Heart right ventricle (tissue), 16 donors: ENCODE measurements at regions not wholly inside any gene's neighbourhood (a gene's known extent, or its start where the extent isn't known, plus 50 kb on each side); places are given as distances from the start of the nearest gene placed in this dataset.
"Not testable (repeated sequence)": the region's sequence is repeated elsewhere in the genome, so short reads cannot be mapped to it uniquely, and the experiment has no call there.

Experiments used
- ATAC-seq, 8 donors: fragments of 200-7000 bp; cut with Tn5 transposase; one replicate each; pipeline ENCODE4 v1.9.1; 2020; ENCODE audit warnings: mild to moderate bottlenecking in 8 of 8, moderate library complexity in 8 of 8, moderate number of reproducible peaks in 1 of 8
- DNase-seq, 2 donors: peaks; one replicate each; pipeline ENCODE4 v3.0.0-alpha.2; 2020
- H3K27ac ChIP-seq, 10 donors: fragments of 200-600 bp; sonication (generic) in 2 of 10; one replicate each; pipeline versions ENCODE4 v1.5.0 to v1.8.0; 2020 to 2022; ENCODE audit warnings: mild to moderate bottlenecking in 3 of 10
- H3K27me3 ChIP-seq, 7 donors: fragments of 200-600 bp; one replicate each; pipeline ENCODE4 v1.8.0; 2021 to 2022; ENCODE audit warnings: mild to moderate bottlenecking in 2 of 7
- H3K36me3 ChIP-seq, 9 donors: fragments of 200-600 bp; sonication (generic) in 1 of 9; one replicate each; pipeline versions ENCODE4 v1.5.0 to v1.8.0; 2020 to 2022; ENCODE audit warnings: mild to moderate bottlenecking in 2 of 9
- H3K4me1 ChIP-seq, 9 donors: fragments of 200-600 bp; sonication (generic) in 1 of 9; one replicate each; pipeline versions ENCODE4 v1.5.0 to v1.8.0; 2020 to 2022; ENCODE audit warnings: mild to moderate bottlenecking in 4 of 9
- H3K4me3 ChIP-seq, 10 donors: fragments of 200-600 bp; sonication (generic) in 2 of 10; one replicate each; pipeline versions ENCODE4 v1.5.0 to v1.8.0; 2020 to 2022; ENCODE audit warnings: mild to moderate bottlenecking in 7 of 10, moderate library complexity in 2 of 10
- H3K9me3 ChIP-seq, 11 donors: fragments of 200-600 bp in 10 of 11; sonication (generic) in 2 of 11; one replicate each; pipeline versions ENCODE4 v1.5.0 to v1.8.0; 2013 to 2022; ENCODE audit warnings: mild to moderate bottlenecking in 2 of 11, control low read depth in 1 of 11, moderate library complexity in 1 of 11
- CTCF ChIP-seq, 9 donors: fragments of 200-600 bp; sonication (generic) in 2 of 9; IDR thresholded peaks; one replicate each; pipeline versions ENCODE4 v1.5.0 to v1.8.0; 2021 to 2022; ENCODE audit warnings: antibody characterized with exemption in 9 of 9, mild to moderate bottlenecking in 5 of 9, moderate library complexity in 1 of 9
- WGBS, 2 donors: extraction: QIAGEN DNeasy Blood & Tissue Kit; methylation state at CpG; one replicate each; pipeline ENCODE4 v1.1.7; 2013; ENCODE audit warnings: inconsistent platforms in 1 of 2; 5-methylcytosine and 5-hydroxymethylcytosine counted together
- intact Hi-C, 10 donors: fragments of 100-400 bp; cut with DNase I; formaldehyde crosslinking; loops; one replicate each; pipeline versions ENCODE4 v1.11.1 to v1.14.2; 2022
- donor health status: Arrhythmogenic right ventricular cardiomyopathy.
- donor health status: ischemic (EF 13 %, LVEDD 7.1; RV severe dilation, severe dysfunction).
- donor health status: healthy with polysubstance abuse.
- donor health status: DM: no; HTN: yes; CAD: no.
- donor health status: DM: no; HTN: no; CAD: no.
- donor health status: ischemic (EF 25% LVEDD 6.9; RV normal size, moderate dysfunction).
- donor health status: ischemic (EF 25% LVEDD 5.7; RV mildly dilated, moderate dysfunction).
- donor health status: healthy.
- donor health status: DM: yes; HTN: yes; CAD: no.
- donor health status: Ischemic cardiomyopathy.
- donor health status: ischemic (EF 35%, LVEDD 5.7; RV mildly dilated, moderate dysfunction).
- donor health status: nonischemic (EF 11% LVEDD 7.7; RV severe dilation, severe dysfunction).
- donor health status: DM: yes; HTN: yes; CAD: no.
- donor health status: PGD.
- donor health status: ischemic (EF 29% LVEDD 5.4; RV normal size, mild dysfunction).
- donor health status: nonischemic (EF 23%, LVEDD 6.1; RV moderate dilation, normal function).

DNA sequence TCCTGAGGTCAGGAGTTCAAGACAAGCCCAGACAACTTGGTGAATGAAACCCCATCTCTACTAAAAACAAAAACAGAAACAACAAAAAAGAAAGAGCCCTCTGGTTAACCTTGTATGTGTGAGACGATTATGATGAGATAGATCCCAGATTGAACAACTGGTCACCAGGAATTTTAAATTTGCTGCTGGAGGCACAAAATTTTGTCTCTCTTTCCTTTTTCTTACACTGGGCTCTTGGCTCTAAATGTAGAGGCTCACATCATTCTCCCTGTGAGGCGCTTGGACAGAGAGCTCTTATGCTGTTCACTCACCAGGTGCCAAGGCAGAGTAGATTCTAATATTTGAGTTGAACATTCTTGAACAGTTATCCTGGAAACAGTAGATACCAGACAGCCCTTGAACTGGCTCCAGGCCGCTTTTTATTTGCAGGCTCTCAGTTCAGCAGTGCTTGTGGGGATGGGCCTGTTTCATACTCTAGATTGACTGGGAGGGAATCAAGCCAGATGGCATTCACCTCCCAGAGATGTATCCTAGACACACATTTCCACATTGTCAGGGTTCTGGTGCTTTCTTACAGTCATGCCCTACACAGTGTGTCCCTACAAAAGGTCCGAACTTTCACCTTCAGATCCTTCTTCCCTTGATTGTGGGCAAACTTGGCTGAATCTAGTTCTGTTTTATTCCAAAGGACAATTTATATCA is 1159.6 kb downstream of the RPIA start:
- Histone ChIP-seq H3K27me3 (peaks cover 8 to 54% (median 27%) of the 10 kb centered on the region in 7 donors), H3K4me3 (no peak overlapping the region), H3K36me3 (no peaks in the 10 kb centered on the region), H3K4me1 (no peaks in the 10 kb centered on the region), H3K27ac (no peak overlapping the region), H3K9me3 (no peaks in the 10 kb centered on the region)
- DNase-seq (no peak), ATAC-seq (peak in 2 of 8 donors; percentile 19 to 33)
- 71 to 72% methylated on average over 4 of the region's 4 CpGs for WGBS, 2 donors
- intact Hi-C loops, result no loop called here
- TF ChIP-seq CTCF (IDR thresholded peaks at IDR 0.05), result no peak

GRCh38 chr2:89851583-89851905 is 1160.1 kb downstream of the RPIA start:
- TF ChIP-seq CTCF (IDR thresholded peaks at IDR 0.05), result no peak
- no peak for DNase-seq
- intact Hi-C loops, result no loop called here
- no peaks in the 10 kb centered on the region for H3K4me1 ChIP-seq
- H3K36me3 ChIP-seq, result no peaks in the 10 kb centered on the region
- 74 to 81% methylated on average over 1 of the region's 1 CpG for WGBS, 2 donors
- no peak overlapping the region for H3K4me3 ChIP-seq
- no peak overlapping the region for H3K27ac ChIP-seq
- peaks cover 8 to 49% (median 27%) of the 10 kb centered on the region in 7 donors for H3K27me3 ChIP-seq
- no peak for ATAC-seq
- H3K9me3 ChIP-seq, result no peaks in the 10 kb centered on the region

- intact Hi-C loops, H3K4me3 ChIP-seq, DNase-seq, ATAC-seq, H3K36me3 ChIP-seq, H3K9me3 ChIP-seq, H3K4me1 ChIP-seq, H3K27ac ChIP-seq: not testable (repeated sequence)
- peaks cover 8 to 33% (median 22%) of the 10 kb centered on the region in 7 donors for H3K27me3 ChIP-seq
- WGBS, 2 donors, result no CpG with 5 or more reads among the region's 1 CpG
These were observed 1162.0 kb downstream of the RPIA start for GRCh38 chr2:89853427-89853826.

- TF ChIP-seq CTCF (IDR thresholded peaks at IDR 0.05), result peak in 1 of 9 donors; percentile 7
- H3K9me3 ChIP-seq, H3K36me3 ChIP-seq, H3K27ac ChIP-seq, intact Hi-C loops, H3K4me1 ChIP-seq, DNase-seq, H3K4me3 ChIP-seq: not testable (repeated sequence)
- no CpG with 5 or more reads among the region's 2 CpGs for WGBS, 2 donors
- H3K27me3 ChIP-seq, result peaks cover 2 to 10% (median 10%) of the 10 kb centered on the region in 7 donors
- peak in 1 of 8 donors; percentile 22 for ATAC-seq
These were observed 1164.3 kb downstream of the RPIA start for GRCh38 chr2:89855752-89856151.

- ATAC-seq, H3K27me3 ChIP-seq, H3K27ac ChIP-seq, intact Hi-C loops, H3K9me3 ChIP-seq, H3K4me3 ChIP-seq, DNase-seq, H3K36me3 ChIP-seq, H3K4me1 ChIP-seq: not testable (repeated sequence)
- WGBS, 2 donors, result 0 to 14% methylated on average over 1 of the region's 7 CpGs
These were observed 1164.8 kb downstream of the RPIA start for GRCh38 chr2:89856305-89856704.

DNA sequence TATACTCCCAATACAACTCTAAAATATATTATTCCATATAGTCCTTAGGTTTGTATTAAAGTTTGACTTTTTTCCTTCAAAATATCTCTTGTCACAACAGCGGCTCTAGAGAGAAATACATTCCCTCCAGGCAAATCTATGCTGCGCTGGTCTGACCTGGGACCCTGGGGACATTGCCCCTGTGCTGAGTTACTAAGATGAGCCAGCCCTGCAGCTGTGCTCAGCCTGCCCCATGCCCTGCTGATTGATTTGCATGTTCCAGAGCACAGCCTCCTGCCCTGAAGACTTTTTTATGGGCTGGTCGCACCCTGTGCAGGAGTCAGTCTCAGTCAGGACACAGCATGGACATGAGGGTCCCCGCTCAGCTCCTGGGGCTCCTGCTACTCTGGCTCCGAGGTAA is 1170.7 kb downstream of the RPIA start:
- DNase-seq, H3K27me3 ChIP-seq, intact Hi-C loops, H3K9me3 ChIP-seq, H3K36me3 ChIP-seq, ATAC-seq, H3K4me1 ChIP-seq, H3K4me3 ChIP-seq, H3K27ac ChIP-seq: not testable (repeated sequence)
- 36 to 67% methylated on average over 1 of the region's 5 CpGs for WGBS, 2 donors

- H3K27ac ChIP-seq, H3K4me3 ChIP-seq, H3K36me3 ChIP-seq, H3K4me1 ChIP-seq, DNase-seq, ATAC-seq, intact Hi-C loops, H3K27me3 ChIP-seq, H3K9me3 ChIP-seq: not testable (repeated sequence)
- no CpG with 5 or more reads among the region's 6 CpGs for WGBS, 2 donors
These were observed 1171.7 kb downstream of the RPIA start for GRCh38 chr2:89863209-89863608.

DNA sequence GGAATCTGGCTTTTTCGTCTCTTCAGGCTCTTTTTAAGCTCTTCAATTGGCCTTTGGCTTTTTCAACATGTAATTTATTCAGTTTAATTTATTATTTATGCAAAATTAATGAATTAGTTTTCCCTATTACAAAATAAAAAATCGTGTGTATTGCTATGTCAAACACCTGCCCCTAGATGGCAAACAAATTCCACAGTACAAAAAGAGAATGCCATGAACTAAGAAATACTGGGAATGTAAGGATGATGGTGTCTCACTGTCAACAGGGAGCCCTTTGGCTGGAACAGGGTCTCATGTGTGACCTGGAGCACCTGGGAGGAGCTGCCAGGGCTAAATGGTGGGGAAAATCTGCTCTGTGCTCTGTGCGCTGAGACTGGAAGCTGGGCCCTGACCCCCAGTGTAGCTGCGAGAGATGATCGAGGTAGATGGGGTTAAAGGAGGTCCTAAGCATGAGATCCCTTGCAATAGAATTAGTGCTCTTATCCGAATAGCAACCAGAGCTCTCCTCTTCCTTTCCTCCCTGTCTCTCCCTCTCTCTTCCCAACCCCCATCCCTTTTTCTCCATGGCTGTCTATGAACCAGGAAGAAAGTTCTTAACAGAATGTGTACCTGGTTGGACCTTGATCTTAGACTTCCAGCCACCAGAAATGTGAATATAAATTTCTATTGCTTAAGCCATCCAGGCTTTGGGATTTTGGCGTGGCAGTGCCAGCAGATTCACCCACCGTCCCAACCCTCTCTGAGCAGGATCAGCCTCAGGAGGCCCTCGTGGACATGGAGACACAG is 1183.5 kb downstream of the RPIA start:
- H3K4me3 ChIP-seq, H3K4me1 ChIP-seq, H3K9me3 ChIP-seq, H3K36me3 ChIP-seq, H3K27ac ChIP-seq, ATAC-seq, H3K27me3 ChIP-seq, DNase-seq, intact Hi-C loops: not testable (repeated sequence)
- WGBS, 2 donors, result 46% methylated on average over 2 of the region's 9 CpGs
